CD14-positive monocyte (primary cell): ENCODE measurements at regions not wholly inside any gene's neighbourhood (a gene's known extent, or its start where the extent isn't known, plus 50 kb on each side); places are given as distances from the start of the nearest gene placed in this dataset.

Source experiments
- DNase-seq, 3 donors: peaks; one replicate each; pipeline ENCODE4 v3.0.0-alpha.2; 2011 to 2022
- H2AFZ ChIP-seq: 2 replicates; pipeline ENCODE4 v1.6.0; 2012; ENCODE audit warnings: mild to moderate bottlenecking, low read depth, low read length, inconsistent platforms; ENCODE audit not compliant: insufficient read depth, poor library complexity, severe bottlenecking
- H3K27ac ChIP-seq, 2 donors: 1 replicate in 1 of 2; 2 replicates in 1 of 2; pipeline ENCODE4 v1.5.1; 2012 to 2013; ENCODE audit warnings: low read length in 2 of 2, control low read depth in 1 of 2, inconsistent platforms in 1 of 2, low read depth in 1 of 2, mild to moderate bottlenecking in 1 of 2
- H3K27me3 ChIP-seq, 2 donors: one replicate each; pipeline versions ENCODE4 v1.6.0 to v1.6.1; 2011 to 2013; ENCODE audit warnings: low read length in 2 of 2; ENCODE audit not compliant: control insufficient read depth in 2 of 2, insufficient read depth in 2 of 2
- H3K36me3 ChIP-seq, 2 donors: replicated peaks in 1 of 2; 1 replicate in 1 of 2; 2 replicates in 1 of 2; pipeline versions ENCODE4 v1.5.1 to v1.6.1; 2012 to 2013; ENCODE audit warnings: low read length in 2 of 2, control low read depth in 1 of 2, inconsistent platforms in 1 of 2, mild to moderate bottlenecking in 1 of 2; ENCODE audit not compliant: insufficient read depth in 2 of 2, control insufficient read depth in 1 of 2
- H3K4me1 ChIP-seq, 2 donors: 1 replicate in 1 of 2; 2 replicates in 1 of 2; pipeline versions ENCODE4 v1.5.1 to v1.6.1; 2012 to 2013; ENCODE audit warnings: low read length in 2 of 2, control low read depth in 1 of 2, inconsistent platforms in 1 of 2, mild to moderate bottlenecking in 1 of 2, moderate library complexity in 1 of 2; ENCODE audit not compliant: insufficient read depth in 2 of 2, control insufficient read depth in 1 of 2
- H3K4me2 ChIP-seq: replicated peaks from 2 replicates; pipeline ENCODE3; 2012; ENCODE audit warnings: low read length, moderate library complexity, mild to moderate bottlenecking; ENCODE audit not compliant: poor library complexity, severe bottlenecking; ENCODE audit errors: extremely low read depth
- H3K4me3 ChIP-seq, 3 experiments: fragments of 200-600 bp in 1 of 3; sonication (generic) in 1 of 3; replicated peaks in 1 of 3; 1 replicate in 2 of 3; 2 replicates in 1 of 3; pipeline ENCODE4 v1.5.1; 2011 to 2013; ENCODE audit warnings: low read length in 3 of 3, mild to moderate bottlenecking in 3 of 3, control low read depth in 2 of 3, low read depth in 2 of 3, inconsistent platforms in 1 of 3, moderate library complexity in 1 of 3
- H3K79me2 ChIP-seq: 2 replicates; pipeline ENCODE4 v1.6.0; 2012; ENCODE audit warnings: mild to moderate bottlenecking, control low read depth, inconsistent platforms, low read length, moderate library complexity; ENCODE audit not compliant: insufficient read depth
- H3K9ac ChIP-seq: 2 replicates; pipeline ENCODE4 v1.6.0; 2017; ENCODE audit warnings: low read length, mild to moderate bottlenecking; ENCODE audit not compliant: insufficient read depth, poor library complexity, severe bottlenecking
- H3K9me3 ChIP-seq, 2 donors: replicated peaks in 1 of 2; 1 replicate in 1 of 2; 2 replicates in 1 of 2; pipeline versions ENCODE4 v1.5.1 to v1.6.1; 2012 to 2013; ENCODE audit warnings: low read length in 2 of 2, control low read depth in 1 of 2; ENCODE audit not compliant: control insufficient read depth in 1 of 2, insufficient read depth in 1 of 2
- H4K20me1 ChIP-seq: 2 replicates; pipeline ENCODE4 v1.6.0; 2012; ENCODE audit warnings: mild to moderate bottlenecking, low read length, control low read depth, moderate library complexity; ENCODE audit not compliant: insufficient read depth
- H3K27ac Mint-ChIP-seq, 7 donors: one replicate each; pipeline ENCODE4 v1.8.0; 2020; ENCODE audit warnings: mild to moderate bottlenecking in 7 of 7, mixed read lengths in 7 of 7, moderate library complexity in 6 of 7, inconsistent platforms in 2 of 7
- H3K27me3 Mint-ChIP-seq, 3 donors: one replicate each; pipeline ENCODE4 v1.8.0; 2021 to 2022; ENCODE audit warnings: low read depth in 3 of 3, mild to moderate bottlenecking in 3 of 3, mixed read lengths in 3 of 3, moderate library complexity in 3 of 3, inconsistent platforms in 1 of 3
- H3K36me3 Mint-ChIP-seq, 2 donors: one replicate each; pipeline ENCODE4 v1.8.0; 2020; ENCODE audit warnings: mixed read lengths in 2 of 2, inconsistent platforms in 1 of 2, mild to moderate bottlenecking in 1 of 2
- H3K4me1 Mint-ChIP-seq: one replicate; pipeline ENCODE4 v1.8.0; 2020; ENCODE audit warnings: mild to moderate bottlenecking, mixed read lengths
- H3K4me3 Mint-ChIP-seq, 2 donors: one replicate each; pipeline ENCODE4 v1.8.0; 2020; ENCODE audit warnings: mild to moderate bottlenecking in 2 of 2, mixed read lengths in 2 of 2, moderate library complexity in 1 of 2
- H3K9me3 Mint-ChIP-seq, 7 donors: one replicate each; pipeline ENCODE4 v1.8.0; 2020 to 2022; ENCODE audit warnings: mixed read lengths in 7 of 7, mild to moderate bottlenecking in 6 of 7, moderate library complexity in 6 of 7, inconsistent platforms in 2 of 7
- WGBS: methylation state at CpG from one replicate; pipeline ENCODE4 v1.1.5; 2013; ENCODE audit warnings: missing lambda C conversion rate; ENCODE audit not compliant: insufficient coverage; 5-methylcytosine and 5-hydroxymethylcytosine counted together
- intact Hi-C, 2 donors: fragments of 100-400 bp; cut with micrococcal nuclease; formaldehyde crosslinking; loops; one replicate each; pipeline versions ENCODE4 v1.15.0 to v1.15.1; 2023
- TF ChIP-seq, protein P1 (sequence below): fragments of 200-600 bp; IDR thresholded peaks from one replicate; pipeline ENCODE4 v1.8.0; 2022; ENCODE audit warnings: antibody characterized with exemption, mild to moderate bottlenecking

DNA sequence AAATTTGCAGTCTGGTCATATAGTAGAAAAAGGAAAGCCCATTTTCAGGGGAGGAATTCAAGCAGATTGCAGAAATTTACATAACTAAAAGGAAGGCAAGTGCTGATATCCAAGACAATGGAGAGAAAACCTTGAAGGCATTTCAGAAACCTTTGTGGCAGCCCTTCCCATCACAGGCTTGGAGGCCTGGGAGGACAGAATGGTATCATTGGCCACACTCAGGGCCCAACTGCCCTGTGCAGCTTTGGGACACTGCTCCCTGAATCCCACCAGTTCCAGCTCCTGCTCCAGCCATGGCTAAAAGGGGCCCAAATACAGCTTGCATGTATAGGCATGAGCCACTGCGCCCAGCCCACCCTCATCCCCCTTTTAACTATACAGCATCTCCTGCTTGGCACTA, 81.1 kb upstream of the NYAP2 start:
- peaks cover 0 to 5% (median 0%) of the 10 kb centered on the region in 7 donors for H3K9me3 Mint-ChIP-seq
- WGBS, result 83% methylated on average over 1 of the region's 1 CpG

DNA sequence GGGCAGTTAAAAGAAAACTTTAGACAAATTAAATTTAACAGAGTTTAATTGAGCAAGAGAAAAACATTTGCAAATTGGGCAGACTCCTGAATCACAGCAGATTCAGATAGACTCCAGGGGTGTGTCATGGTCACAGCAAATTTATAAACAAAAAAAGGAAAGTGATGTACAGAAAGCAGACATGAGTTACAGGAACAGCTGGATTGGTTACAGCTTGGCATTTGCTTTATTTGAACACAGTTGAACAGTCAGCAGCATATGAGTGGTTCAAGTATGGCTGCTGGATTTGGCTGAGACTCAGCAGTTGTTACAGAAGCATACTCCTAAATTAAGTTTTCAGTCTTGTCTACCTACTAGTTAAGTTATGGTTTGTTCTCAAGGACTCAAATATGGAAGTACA, 82.3 kb upstream of the NYAP2 start:
- Histone ChIP-seq H3K27me3 (no peaks in the 10 kb centered on the region), H3K9me3 (peaks cover 5 to 6% of the 10 kb centered on the region in 2 donors), H3K27ac (no peak overlapping the region), H3K4me2 (no peak overlapping the region), H3K4me1 (no peaks in the 10 kb centered on the region), H3K4me3 (no peak overlapping the region), H2AFZ (no peak overlapping the region), H3K79me2 (no peaks in the 10 kb centered on the region), H3K36me3 (no peaks in the 10 kb centered on the region), H3K9ac (no peak overlapping the region), H4K20me1 (no peaks in the 10 kb centered on the region)
- TF ChIP-seq, protein P1, sequence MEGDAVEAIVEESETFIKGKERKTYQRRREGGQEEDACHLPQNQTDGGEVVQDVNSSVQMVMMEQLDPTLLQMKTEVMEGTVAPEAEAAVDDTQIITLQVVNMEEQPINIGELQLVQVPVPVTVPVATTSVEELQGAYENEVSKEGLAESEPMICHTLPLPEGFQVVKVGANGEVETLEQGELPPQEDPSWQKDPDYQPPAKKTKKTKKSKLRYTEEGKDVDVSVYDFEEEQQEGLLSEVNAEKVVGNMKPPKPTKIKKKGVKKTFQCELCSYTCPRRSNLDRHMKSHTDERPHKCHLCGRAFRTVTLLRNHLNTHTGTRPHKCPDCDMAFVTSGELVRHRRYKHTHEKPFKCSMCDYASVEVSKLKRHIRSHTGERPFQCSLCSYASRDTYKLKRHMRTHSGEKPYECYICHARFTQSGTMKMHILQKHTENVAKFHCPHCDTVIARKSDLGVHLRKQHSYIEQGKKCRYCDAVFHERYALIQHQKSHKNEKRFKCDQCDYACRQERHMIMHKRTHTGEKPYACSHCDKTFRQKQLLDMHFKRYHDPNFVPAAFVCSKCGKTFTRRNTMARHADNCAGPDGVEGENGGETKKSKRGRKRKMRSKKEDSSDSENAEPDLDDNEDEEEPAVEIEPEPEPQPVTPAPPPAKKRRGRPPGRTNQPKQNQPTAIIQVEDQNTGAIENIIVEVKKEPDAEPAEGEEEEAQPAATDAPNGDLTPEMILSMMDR, result no peak
- H3K27me3 Mint-ChIP-seq, result peaks cover 0 to 1% (median 0%) of the 10 kb centered on the region in 3 donors
- no peaks in the 10 kb centered on the region for H3K4me1 Mint-ChIP-seq
- intact Hi-C loops, result no loop called here
- peaks cover 0 to 3% (median 0%) of the 10 kb centered on the region in 7 donors for H3K9me3 Mint-ChIP-seq
- H3K4me3 Mint-ChIP-seq, result no peak overlapping the region
- H3K36me3 Mint-ChIP-seq, result no peaks in the 10 kb centered on the region
- DNase-seq, result no peak
- H3K27ac Mint-ChIP-seq, result no peak overlapping the region

More for the DNA sequence above, 81.1 kb upstream of the NYAP2 start:
- no peak overlapping the region for H3K4me3 Mint-ChIP-seq
- Histone ChIP-seq H3K4me2 (no peak overlapping the region), H3K9ac (no peak overlapping the region), H3K27me3 (no peaks in the 10 kb centered on the region), H2AFZ (no peak overlapping the region), H3K4me1 (no peaks in the 10 kb centered on the region), H3K9me3 (peaks cover 5 to 6% of the 10 kb centered on the region in 2 donors), H4K20me1 (no peaks in the 10 kb centered on the region), H3K36me3 (no peaks in the 10 kb centered on the region), H3K27ac (no peak overlapping the region), H3K79me2 (no peaks in the 10 kb centered on the region), H3K4me3 (no peak overlapping the region)
- TF ChIP-seq, protein P1, result no peak
- no peak for DNase-seq
- no peak overlapping the region for H3K27ac Mint-ChIP-seq
- H3K36me3 Mint-ChIP-seq, result no peaks in the 10 kb centered on the region
- intact Hi-C loops, result no loop called here
- no peaks in the 10 kb centered on the region for H3K4me1 Mint-ChIP-seq
- peaks cover 0 to 1% (median 0%) of the 10 kb centered on the region in 3 donors for H3K27me3 Mint-ChIP-seq
